Keratinocyte (primary cell): ENCODE measurements at regions not wholly inside any gene's neighbourhood (a gene's known extent, or its start where the extent isn't known, plus 50 kb on each side); places are given as distances from the start of the nearest gene placed in this dataset.

Experiments
- DNase-seq: peaks from one replicate; pipeline ENCODE4 v3.0.0-alpha.2; 2011; ENCODE audit warnings: low read depth, missing footprints, low spot score
- FAIRE-seq: peaks from 2 replicates; lab custom pipeline; 2011; peaks lifted over from hg19 to GRCh38; lab: Jason Lieb, UNC
- H2AFZ ChIP-seq: 2 replicates; pipeline ENCODE4 v1.6.0; 2012; ENCODE audit warnings: low read length, control low read depth, inconsistent platforms; ENCODE audit not compliant: control insufficient read depth
- H3K27ac ChIP-seq: 2 replicates; pipeline ENCODE4 v1.5.1; 2011; ENCODE audit warnings: low read length; ENCODE audit not compliant: control insufficient read depth, insufficient read depth
- H3K27me3 ChIP-seq: 3 replicates; pipeline ENCODE4 v1.6.0; 2011; ENCODE audit warnings: low read length; ENCODE audit not compliant: control insufficient read depth, insufficient read depth; ENCODE audit errors: extremely low read depth
- H3K36me3 ChIP-seq, 2 experiments: 2 replicates in 1 of 2; 3 replicates in 1 of 2; pipeline ENCODE4 v1.5.1; 2011; ENCODE audit warnings: low read length in 2 of 2, mild to moderate bottlenecking in 1 of 2; ENCODE audit not compliant: control insufficient read depth in 2 of 2, insufficient read depth in 2 of 2; ENCODE audit errors: extremely low read depth in 1 of 2
- H3K4me1 ChIP-seq: 3 replicates; pipeline ENCODE4 v1.5.1; 2011; ENCODE audit warnings: low read length; ENCODE audit not compliant: control insufficient read depth, insufficient read depth; ENCODE audit errors: extremely low read depth
- H3K4me2 ChIP-seq: 3 replicates; pipeline ENCODE4 v1.6.0; 2011; ENCODE audit warnings: low read depth, low read length; ENCODE audit not compliant: control insufficient read depth, insufficient read depth; ENCODE audit errors: extremely low read depth
- H3K4me3 ChIP-seq, 3 experiments: fragments of 200-600 bp in 1 of 3; sonication (generic) in 1 of 3; 2 replicates in 2 of 3; 3 replicates in 1 of 3; pipeline ENCODE4 v1.5.1; 2011 to 2016; ENCODE audit warnings: low read length in 3 of 3, mild to moderate bottlenecking in 3 of 3, control low read depth in 2 of 3, inconsistent platforms in 1 of 3, low read depth in 1 of 3, mixed read lengths in 1 of 3, mixed run types in 1 of 3, moderate library complexity in 1 of 3; ENCODE audit not compliant: control insufficient read depth in 2 of 3, insufficient read depth in 2 of 3; ENCODE audit errors: extremely low read depth in 1 of 3
- H3K79me2 ChIP-seq: 2 replicates; pipeline ENCODE4 v1.6.0; 2012; ENCODE audit warnings: low read length; ENCODE audit not compliant: control insufficient read depth, insufficient read depth
- H3K9ac ChIP-seq: 3 replicates; pipeline ENCODE4 v1.6.0; 2011; ENCODE audit warnings: low read length; ENCODE audit not compliant: control insufficient read depth, insufficient read depth; ENCODE audit errors: extremely low read depth
- H3K9me1 ChIP-seq: 3 replicates; pipeline ENCODE4 v1.6.0; 2011; ENCODE audit warnings: low read length; ENCODE audit not compliant: control insufficient read depth, insufficient read depth; ENCODE audit errors: extremely low read depth
- H3K9me3 ChIP-seq: 2 replicates; pipeline ENCODE4 v1.5.1; 2012; ENCODE audit warnings: low read depth, low read length; ENCODE audit not compliant: control insufficient read depth
- H4K20me1 ChIP-seq: 3 replicates; pipeline ENCODE4 v1.6.0; 2011; ENCODE audit warnings: low read length; ENCODE audit not compliant: control insufficient read depth, insufficient read depth; ENCODE audit errors: extremely low read depth
- EZH2 ChIP-seq: IDR thresholded peaks from one replicate; pipeline ENCODE4 v1.6.1; 2012; ENCODE audit warnings: inconsistent platforms, mild to moderate bottlenecking, low read length, moderate library complexity
- dilution Hi-C: fragments of 300-500 bp; cut with MboI; formaldehyde crosslinking; loops from one replicate; pipeline ENCODE4 v1.7.0; 2020; ENCODE audit warnings: low sequenced_read_pairs; ENCODE audit not compliant: extremely low pct_ligation_motif_present
- TF ChIP-seq, protein P1 (sequence below), 3 experiments: IDR thresholded peaks in 1 of 3; conservative IDR thresholded peaks in 1 of 3; optimal IDR thresholded peaks in 1 of 3; 2 replicates in 2 of 3; 3 replicates in 1 of 3; pipeline versions ENCODE3 to v1.5.1; 2011; ENCODE audit warnings: low read length in 3 of 3, mild to moderate bottlenecking in 3 of 3, moderate library complexity in 2 of 3, control low read depth in 1 of 3, inconsistent platforms in 1 of 3; ENCODE audit not compliant: insufficient read depth in 2 of 3; ENCODE audit errors: extremely low read depth in 1 of 3

DNA sequence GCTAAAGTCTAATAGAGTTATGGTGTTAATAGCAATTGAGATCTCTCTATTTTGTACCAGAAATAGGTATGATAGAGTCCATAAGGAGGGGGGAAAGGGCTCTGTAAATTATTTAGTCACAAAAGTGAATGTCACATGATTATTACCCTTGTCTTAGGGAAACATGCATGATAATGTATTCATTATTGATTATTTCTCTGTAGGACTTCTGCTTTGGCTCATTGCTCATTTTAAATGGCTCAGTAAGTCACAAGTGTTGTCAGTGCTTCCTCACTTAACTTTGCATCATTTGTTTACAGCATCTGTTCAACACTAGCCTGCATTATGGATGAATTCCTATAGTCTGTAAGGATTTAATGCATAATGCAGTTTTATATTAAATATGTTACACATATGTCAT is 788.8 kb upstream of the EDIL3 start:
- Histone ChIP-seq H2AFZ (no peak overlapping the region), H4K20me1 (no peaks in the 10 kb centered on the region), H3K9me3 (peaks cover under 1% of the 10 kb centered on the region), H3K27ac (no peak overlapping the region), H3K4me1 (no peaks in the 10 kb centered on the region), H3K9me1 (no peaks in the 10 kb centered on the region), H3K79me2 (no peaks in the 10 kb centered on the region), H3K4me3 (no peak overlapping the region), H3K27me3 (no peaks in the 10 kb centered on the region), H3K4me2 (no peak overlapping the region), H3K9ac (no peak overlapping the region), H3K36me3 (no peaks in the 10 kb centered on the region)
- DNase-seq: no peak
- dilution Hi-C loops: no loop called here
- no peak for TF ChIP-seq EZH2
- TF ChIP-seq, protein P1, sequence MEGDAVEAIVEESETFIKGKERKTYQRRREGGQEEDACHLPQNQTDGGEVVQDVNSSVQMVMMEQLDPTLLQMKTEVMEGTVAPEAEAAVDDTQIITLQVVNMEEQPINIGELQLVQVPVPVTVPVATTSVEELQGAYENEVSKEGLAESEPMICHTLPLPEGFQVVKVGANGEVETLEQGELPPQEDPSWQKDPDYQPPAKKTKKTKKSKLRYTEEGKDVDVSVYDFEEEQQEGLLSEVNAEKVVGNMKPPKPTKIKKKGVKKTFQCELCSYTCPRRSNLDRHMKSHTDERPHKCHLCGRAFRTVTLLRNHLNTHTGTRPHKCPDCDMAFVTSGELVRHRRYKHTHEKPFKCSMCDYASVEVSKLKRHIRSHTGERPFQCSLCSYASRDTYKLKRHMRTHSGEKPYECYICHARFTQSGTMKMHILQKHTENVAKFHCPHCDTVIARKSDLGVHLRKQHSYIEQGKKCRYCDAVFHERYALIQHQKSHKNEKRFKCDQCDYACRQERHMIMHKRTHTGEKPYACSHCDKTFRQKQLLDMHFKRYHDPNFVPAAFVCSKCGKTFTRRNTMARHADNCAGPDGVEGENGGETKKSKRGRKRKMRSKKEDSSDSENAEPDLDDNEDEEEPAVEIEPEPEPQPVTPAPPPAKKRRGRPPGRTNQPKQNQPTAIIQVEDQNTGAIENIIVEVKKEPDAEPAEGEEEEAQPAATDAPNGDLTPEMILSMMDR (optimal IDR thresholded peaks at IDR 0.05 in 1 of 3, IDR thresholded peaks at IDR 0.05 in 1 of 3, conservative IDR thresholded peaks at IDR 0.05 in 1 of 3; ENCODE audit: extremely low read depth in 1 of 3, insufficient read depth in 2 of 3, low read length in 3 of 3): no peak
- no peak for FAIRE-seq

GRCh38 chr5:85182344-85182743 is 797.7 kb upstream of the EDIL3 start:
- TF ChIP-seq, protein P1 (optimal IDR thresholded peaks at IDR 0.05 in 1 of 3, IDR thresholded peaks at IDR 0.05 in 1 of 3, conservative IDR thresholded peaks at IDR 0.05 in 1 of 3; ENCODE audit: extremely low read depth in 1 of 3, insufficient read depth in 2 of 3, low read length in 3 of 3): no peak
- TF ChIP-seq EZH2: no peak
- dilution Hi-C loops: no loop called here
- no peak for FAIRE-seq

More at GRCh38 chr5:85182344-85182743, 797.7 kb upstream of the EDIL3 start:
- H3K27me3 ChIP-seq: no peaks in the 10 kb centered on the region
- H3K4me1 ChIP-seq: no peaks in the 10 kb centered on the region
- H3K9ac ChIP-seq: no peak overlapping the region
- H4K20me1 ChIP-seq: no peaks in the 10 kb centered on the region
- H3K9me1 ChIP-seq: no peaks in the 10 kb centered on the region
- no peak overlapping the region for H3K4me3 ChIP-seq
- H3K4me2 ChIP-seq: no peak overlapping the region
- no peaks in the 10 kb centered on the region for H3K36me3 ChIP-seq
- H3K79me2 ChIP-seq: no peaks in the 10 kb centered on the region
- H3K9me3 ChIP-seq: no peaks in the 10 kb centered on the region
- no peak overlapping the region for H2AFZ ChIP-seq
- H3K27ac ChIP-seq: no peak overlapping the region
- DNase-seq: no peak
